Type B pancreatic cell (in vitro differentiated cells): ENCODE measurements at regions not wholly inside any gene's neighbourhood (a gene's known extent, or its start where the extent isn't known, plus 50 kb on each side); places are given as distances from the start of the nearest gene placed in this dataset.

Experiments used
- DNase-seq: peaks from one replicate; pipeline ENCODE4 v3.0.0; 2021; ENCODE audit warnings: mixed read lengths; ENCODE audit not compliant: unreplicated experiment; ENCODE audit errors: extremely low spot score
- H3K27ac Mint-ChIP-seq: 2 replicates; pipeline ENCODE4 v1.8.0; 2021; ENCODE audit warnings: mild to moderate bottlenecking, mixed read lengths
- H3K27me3 Mint-ChIP-seq: 2 replicates; pipeline ENCODE4 v1.8.0; 2021; ENCODE audit warnings: mixed read lengths
- H3K36me3 Mint-ChIP-seq: 2 replicates; pipeline ENCODE4 v1.8.0; 2021; ENCODE audit warnings: mixed read lengths
- H3K4me1 Mint-ChIP-seq: one replicate; pipeline ENCODE4 v1.8.0; 2021; ENCODE audit warnings: mixed read lengths; ENCODE audit not compliant: unreplicated experiment
- H3K4me3 Mint-ChIP-seq: 2 replicates; pipeline ENCODE4 v1.8.0; 2021; ENCODE audit warnings: mild to moderate bottlenecking, mixed read lengths
- H3K9me3 Mint-ChIP-seq: 2 replicates; pipeline ENCODE4 v1.8.0; 2021; ENCODE audit warnings: mixed read lengths
- CTCF ChIP-seq: fragments of 200-600 bp; sonication (generic); conservative IDR thresholded peaks from 2 replicates; pipeline ENCODE4 v1.5.0; 2021; ENCODE audit warnings: antibody characterized with exemption, mild to moderate bottlenecking

DNA sequence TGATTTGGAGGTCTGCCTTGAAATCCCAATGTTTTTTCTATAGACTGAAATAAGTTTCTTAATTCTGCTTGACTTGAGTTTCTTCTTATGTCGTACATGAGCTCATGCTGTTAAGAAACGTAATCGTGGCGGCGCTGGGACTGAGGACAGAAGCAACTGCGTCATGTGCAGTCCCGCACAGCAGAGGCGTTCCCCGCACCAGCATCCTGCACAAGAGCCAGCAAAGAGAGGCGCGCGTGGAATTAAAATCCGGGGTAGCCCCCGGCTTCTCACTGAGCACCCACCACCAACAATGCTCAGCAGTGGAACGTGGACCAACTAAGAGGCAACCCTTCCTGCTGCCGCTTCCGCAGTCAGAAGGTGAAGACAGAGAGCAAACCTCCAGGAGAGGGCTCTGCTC is 496.2 kb upstream of the ADAMTS16 start:
- Mint-ChIP-seq H3K27ac (no peak overlapping the region), H3K36me3 (peaks cover 3% of the 10 kb centered on the region), H3K4me3 (no peak overlapping the region), H3K9me3 (peaks cover 4% of the 10 kb centered on the region), H3K4me1 (peaks cover 28% of the 10 kb centered on the region), H3K27me3 (peaks cover 8% of the 10 kb centered on the region)
- DNase-seq = no peak
- no peak for TF ChIP-seq CTCF

- Mint-ChIP-seq H3K27me3 (peaks cover 12% of the 10 kb centered on the region), H3K9me3 (peaks cover 4% of the 10 kb centered on the region), H3K4me1 (peaks cover 22% of the 10 kb centered on the region), H3K27ac (no peak overlapping the region), H3K4me3 (peak overlapping the region; percentile 5), H3K36me3 (peaks cover 3% of the 10 kb centered on the region)
- no peak for TF ChIP-seq CTCF
- DNase-seq = no peak
Observed at GRCh38 chr5:4646715-4647375, 493.3 kb upstream of the ADAMTS16 start.

DNA sequence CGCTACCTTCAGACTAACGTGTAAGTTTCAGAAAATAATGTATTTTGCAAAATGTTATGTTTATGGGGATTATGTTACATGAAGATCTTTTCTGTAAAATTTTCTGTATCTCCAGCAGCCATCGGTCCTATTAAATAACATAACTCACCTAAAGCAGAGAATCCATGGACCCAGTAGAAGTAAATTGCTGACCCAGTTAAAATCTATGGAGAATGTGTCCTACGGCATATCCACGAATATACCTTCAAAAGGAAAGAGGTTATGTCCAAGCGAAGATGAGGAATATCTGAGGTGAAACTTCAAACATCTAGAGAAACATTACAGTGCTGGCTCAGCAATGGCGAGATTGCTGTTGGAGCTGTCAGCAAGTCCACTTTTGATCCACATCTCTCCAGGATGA is 492.2 kb upstream of the ADAMTS16 start:
- Mint-ChIP-seq H3K9me3 (peaks cover 4% of the 10 kb centered on the region), H3K4me1 (peaks cover 25% of the 10 kb centered on the region), H3K36me3 (peaks cover 3% of the 10 kb centered on the region), H3K27ac (no peak overlapping the region), H3K4me3 (no peak overlapping the region), H3K27me3 (peaks cover 12% of the 10 kb centered on the region)
- no peak for DNase-seq
- TF ChIP-seq CTCF = no peak

DNA sequence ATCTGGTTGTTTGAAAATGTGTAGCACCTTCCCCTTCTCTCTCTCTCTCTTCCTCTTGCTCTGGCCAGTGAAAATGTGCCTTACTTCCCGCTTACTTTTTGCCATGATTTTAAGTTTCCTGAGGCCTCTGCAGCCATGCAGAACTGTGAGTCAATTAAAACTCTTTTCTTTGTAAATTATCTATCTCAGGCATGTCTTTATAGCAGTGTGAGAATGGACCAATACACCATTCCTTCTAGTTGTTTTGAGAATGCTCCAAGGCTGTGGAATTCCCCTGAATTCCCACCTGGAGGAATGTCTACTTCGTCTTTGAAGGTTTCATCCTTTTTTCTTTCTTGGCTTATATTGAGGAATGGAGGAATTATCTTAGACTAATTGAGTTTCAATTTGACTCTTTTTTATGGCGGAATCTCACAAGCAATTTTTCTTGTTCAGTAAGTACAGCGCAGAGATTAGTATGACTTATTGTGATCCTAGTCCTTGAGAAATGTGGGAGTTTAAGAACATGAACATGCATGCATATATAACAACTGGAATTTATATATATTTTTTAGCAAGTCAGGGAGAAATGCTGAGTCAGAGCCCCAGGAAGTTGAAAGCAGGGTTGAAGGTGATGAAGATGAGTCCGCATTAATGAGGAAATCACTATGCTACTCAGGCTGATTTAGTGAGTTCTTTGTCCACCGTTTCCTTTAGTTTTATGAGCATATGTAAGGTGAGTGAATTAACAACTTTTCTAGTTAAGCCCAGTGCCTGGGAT is 488.1 kb upstream of the ADAMTS16 start:
- H3K27me3 Mint-ChIP-seq = peaks cover 12% of the 10 kb centered on the region
- peaks cover 11% of the 10 kb centered on the region for H3K4me1 Mint-ChIP-seq
- no peak for DNase-seq
- no peaks in the 10 kb centered on the region for H3K9me3 Mint-ChIP-seq
- no peaks in the 10 kb centered on the region for H3K36me3 Mint-ChIP-seq
- H3K4me3 Mint-ChIP-seq = no peak overlapping the region
- TF ChIP-seq CTCF = no peak
- H3K27ac Mint-ChIP-seq = no peak overlapping the region

DNA sequence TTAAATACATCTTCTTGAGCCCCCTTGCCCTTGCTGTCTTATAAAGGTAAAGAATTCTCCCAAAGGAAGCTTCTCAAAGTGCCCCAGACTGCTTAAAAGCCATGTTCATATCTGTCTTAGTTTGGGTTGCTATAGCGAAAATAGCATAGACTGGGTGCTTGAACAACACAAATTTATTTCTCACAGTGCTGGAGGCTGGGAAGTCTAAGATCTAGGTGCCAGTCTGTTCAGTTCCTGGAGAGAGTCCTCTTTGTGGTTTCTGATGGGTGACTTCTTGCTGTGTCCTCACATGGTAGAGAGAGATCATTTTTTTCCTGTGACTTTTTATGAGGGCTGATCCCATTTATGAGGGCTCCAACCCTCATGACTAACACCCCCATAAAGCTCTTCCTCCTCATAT is 486.7 kb upstream of the ADAMTS16 start:
- peaks cover 4% of the 10 kb centered on the region for H3K27me3 Mint-ChIP-seq
- TF ChIP-seq CTCF = no peak

More for the DNA sequence above, 486.7 kb upstream of the ADAMTS16 start:
- Mint-ChIP-seq H3K27ac (no peak overlapping the region), H3K4me1 (peaks cover 5% of the 10 kb centered on the region), H3K36me3 (no peaks in the 10 kb centered on the region), H3K9me3 (no peaks in the 10 kb centered on the region), H3K4me3 (no peak overlapping the region)
- no peak for DNase-seq
